Bronchial epithelial cell (primary cell): ENCODE measurements at regions not wholly inside any gene's neighbourhood (a gene's known extent, or its start where the extent isn't known, plus 50 kb on each side); places are given as distances from the start of the nearest gene placed in this dataset.

Experiments used
- DNase-seq: peaks from one replicate; pipeline ENCODE4 v3.0.0-alpha.2; 2010; ENCODE audit warnings: low read depth
- FAIRE-seq: peaks from 2 replicates; lab custom pipeline; 2011; peaks lifted over from hg19 to GRCh38; lab: Jason Lieb, UNC
- H3K27me3 ChIP-seq: 2 replicates; pipeline ENCODE4 v1.5.1; 2011; ENCODE audit warnings: low read length; ENCODE audit not compliant: control insufficient read depth, insufficient read depth
- H3K36me3 ChIP-seq: 2 replicates; pipeline ENCODE4 v1.5.1; 2011; ENCODE audit warnings: low read length; ENCODE audit not compliant: control insufficient read depth, insufficient read depth
- H3K4me3 ChIP-seq: 2 replicates; pipeline ENCODE4 v1.5.1; 2011; ENCODE audit warnings: mild to moderate bottlenecking, low read depth, low read length, control low read depth
- TF ChIP-seq, protein P1 (sequence below): IDR thresholded peaks from 2 replicates; pipeline ENCODE4 v1.5.1; 2011; ENCODE audit warnings: mild to moderate bottlenecking, moderate library complexity, low read length, control low read depth, inconsistent platforms; ENCODE audit not compliant: insufficient read depth, severe bottlenecking

DNA sequence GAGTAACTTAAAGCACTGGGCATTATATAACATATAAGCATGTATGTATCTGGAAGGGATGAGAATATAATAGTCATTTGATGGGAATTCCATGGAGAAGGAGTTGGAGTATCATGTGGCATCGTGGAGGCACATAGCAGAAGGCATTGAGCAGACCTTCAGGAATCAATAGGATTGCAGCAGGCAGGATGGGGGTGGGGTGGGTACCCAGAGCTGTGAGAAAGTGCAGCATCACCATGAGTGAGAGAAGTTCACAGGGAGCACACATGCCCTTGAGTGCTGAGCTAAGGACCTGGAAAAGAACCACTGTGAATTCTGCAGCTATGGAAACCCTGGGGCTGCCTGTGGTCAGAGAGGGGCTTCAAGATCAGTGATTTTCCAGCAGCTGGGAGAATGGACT, 57.3 kb downstream of the MED10 start:
- Histone ChIP-seq H3K27me3 (no peaks in the 10 kb centered on the region), H3K4me3 (no peak overlapping the region), H3K36me3 (no peaks in the 10 kb centered on the region)
- TF ChIP-seq, protein P1, sequence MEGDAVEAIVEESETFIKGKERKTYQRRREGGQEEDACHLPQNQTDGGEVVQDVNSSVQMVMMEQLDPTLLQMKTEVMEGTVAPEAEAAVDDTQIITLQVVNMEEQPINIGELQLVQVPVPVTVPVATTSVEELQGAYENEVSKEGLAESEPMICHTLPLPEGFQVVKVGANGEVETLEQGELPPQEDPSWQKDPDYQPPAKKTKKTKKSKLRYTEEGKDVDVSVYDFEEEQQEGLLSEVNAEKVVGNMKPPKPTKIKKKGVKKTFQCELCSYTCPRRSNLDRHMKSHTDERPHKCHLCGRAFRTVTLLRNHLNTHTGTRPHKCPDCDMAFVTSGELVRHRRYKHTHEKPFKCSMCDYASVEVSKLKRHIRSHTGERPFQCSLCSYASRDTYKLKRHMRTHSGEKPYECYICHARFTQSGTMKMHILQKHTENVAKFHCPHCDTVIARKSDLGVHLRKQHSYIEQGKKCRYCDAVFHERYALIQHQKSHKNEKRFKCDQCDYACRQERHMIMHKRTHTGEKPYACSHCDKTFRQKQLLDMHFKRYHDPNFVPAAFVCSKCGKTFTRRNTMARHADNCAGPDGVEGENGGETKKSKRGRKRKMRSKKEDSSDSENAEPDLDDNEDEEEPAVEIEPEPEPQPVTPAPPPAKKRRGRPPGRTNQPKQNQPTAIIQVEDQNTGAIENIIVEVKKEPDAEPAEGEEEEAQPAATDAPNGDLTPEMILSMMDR: no peak
- no peak for FAIRE-seq
- DNase-seq: no peak

DNA sequence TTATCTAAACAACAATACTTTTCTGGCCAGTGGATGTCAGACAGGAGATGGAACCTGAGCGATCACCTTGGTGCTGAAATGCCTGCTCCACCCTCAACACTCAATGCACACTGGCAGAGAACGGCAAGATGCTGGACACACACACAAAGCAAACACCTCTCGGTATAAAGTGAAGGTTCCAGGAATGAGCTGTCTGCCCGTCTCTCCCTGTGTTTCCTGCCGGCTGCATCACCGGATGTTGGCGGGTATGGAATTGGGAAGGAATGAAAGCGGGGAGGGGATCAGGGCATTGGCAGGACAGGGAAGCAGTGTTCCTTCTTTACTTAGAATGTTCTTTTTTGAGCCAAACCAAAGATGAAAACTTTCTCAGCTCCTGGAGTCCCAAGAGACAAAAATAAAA, 59.2 kb downstream of the MED10 start:
- no peak overlapping the region for H3K4me3 ChIP-seq
- FAIRE-seq: no peak

DNA sequence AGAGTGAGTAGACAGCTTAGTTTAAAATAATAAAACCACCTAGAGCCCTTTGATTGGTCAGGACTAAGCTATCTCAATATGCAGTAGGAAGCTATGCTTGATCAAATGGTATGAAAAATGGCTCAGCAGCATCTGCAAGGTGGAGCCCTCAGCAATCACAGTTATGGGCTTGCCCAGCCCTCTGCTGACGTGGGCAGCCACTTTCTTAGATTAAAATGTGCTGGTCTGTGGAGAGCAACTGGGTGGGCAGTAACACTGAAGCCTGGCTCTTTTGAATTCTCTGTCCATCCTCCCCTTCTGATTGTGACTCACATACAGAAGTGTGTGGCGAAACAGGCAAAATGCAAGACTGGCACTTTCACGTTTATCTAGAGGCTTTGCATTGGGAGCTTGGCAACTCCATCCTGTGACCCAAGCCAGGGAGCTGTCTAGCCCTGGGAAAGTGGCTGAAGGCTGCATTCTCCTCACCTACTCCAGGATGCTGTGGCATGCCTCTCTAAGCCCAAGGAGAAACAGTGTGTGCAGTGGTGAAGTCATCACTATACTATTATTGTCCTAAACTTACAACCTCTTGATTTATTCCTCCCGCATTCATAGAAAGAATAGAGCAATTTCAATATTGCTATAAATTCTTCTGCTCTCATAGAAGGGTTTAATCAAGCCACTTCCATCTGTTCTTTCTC, 61.1 kb downstream of the MED10 start:
- no peak for DNase-seq
- H3K4me3 ChIP-seq: no peak overlapping the region
- H3K27me3 ChIP-seq: no peaks in the 10 kb centered on the region
- no peaks in the 10 kb centered on the region for H3K36me3 ChIP-seq
- FAIRE-seq: no peak
- TF ChIP-seq, protein P1: no peak

More for the DNA sequence above, 59.2 kb downstream of the MED10 start:
- no peak for DNase-seq
- Histone ChIP-seq H3K36me3 (no peaks in the 10 kb centered on the region), H3K27me3 (no peaks in the 10 kb centered on the region)
- TF ChIP-seq, protein P1: no peak

DNA sequence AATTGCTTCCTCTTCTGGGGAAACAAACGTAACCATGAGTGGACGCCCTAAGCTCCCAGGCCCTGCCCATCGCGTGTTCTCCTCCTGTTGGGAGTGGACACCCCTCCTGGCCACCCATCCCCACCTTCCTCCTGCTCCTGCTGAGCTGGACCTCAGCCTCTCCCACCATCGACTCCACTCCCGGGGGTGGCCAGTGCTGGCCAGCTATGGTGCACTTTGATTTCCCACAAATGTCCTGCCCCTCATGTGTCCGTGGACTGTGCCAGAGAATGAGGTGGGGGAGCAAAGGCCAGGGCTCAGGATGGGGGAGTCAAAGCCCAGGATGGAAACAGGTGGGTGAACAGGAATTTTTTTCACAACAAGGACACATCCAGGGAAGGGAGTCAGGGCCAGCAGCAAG, 62.8 kb downstream of the MED10 start:
- TF ChIP-seq, protein P1: no peak

DNA sequence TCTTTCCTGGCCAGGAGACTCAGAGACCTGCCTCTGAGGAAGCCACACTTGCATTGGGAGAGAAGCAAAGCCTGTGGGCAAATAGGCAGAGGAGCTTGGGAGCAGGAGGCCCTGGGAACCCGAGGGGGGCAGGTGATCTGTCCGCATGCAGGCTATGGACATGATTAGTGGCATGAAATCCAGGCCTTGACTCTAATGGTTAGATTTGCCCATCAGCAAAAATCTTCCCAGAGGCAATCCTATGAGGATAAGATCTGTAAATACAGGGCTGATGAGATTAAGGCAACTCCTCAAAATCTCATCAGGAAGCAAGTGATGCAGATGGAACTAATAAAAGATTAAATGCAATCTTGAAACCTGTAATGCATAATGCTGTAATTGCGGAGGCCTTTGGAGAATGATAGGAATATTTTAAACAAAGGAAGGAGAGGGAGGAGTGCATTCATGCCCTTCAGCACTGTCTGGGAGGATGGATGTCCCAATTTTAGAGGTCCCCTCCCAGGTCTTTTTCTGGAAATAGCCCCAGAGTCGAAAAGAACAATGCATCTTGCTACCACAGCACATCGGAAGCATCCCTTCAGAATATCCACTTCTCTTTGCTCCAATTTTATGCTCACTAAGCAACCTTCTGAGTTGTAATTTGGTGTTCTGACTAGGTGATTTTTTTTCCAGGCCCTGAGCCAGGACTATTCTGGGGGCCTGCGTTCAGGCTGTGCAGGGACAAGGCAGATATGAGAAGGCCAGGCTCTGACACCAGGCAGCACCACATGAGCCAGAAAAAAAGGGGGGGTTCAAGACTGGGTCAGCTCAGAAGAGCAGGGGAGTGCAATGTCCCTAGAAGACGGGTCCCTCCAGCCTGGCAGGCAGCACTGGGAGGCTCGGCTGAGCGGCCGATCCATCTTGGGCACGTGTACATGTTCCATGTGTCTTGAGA, 66.5 kb downstream of the MED10 start:
- H3K4me3 ChIP-seq: no peak overlapping the region
- no peaks in the 10 kb centered on the region for H3K36me3 ChIP-seq
- H3K27me3 ChIP-seq: no peaks in the 10 kb centered on the region
- FAIRE-seq: no peak
- TF ChIP-seq, protein P1: no peak
- no peak for DNase-seq

More for the DNA sequence above, 62.8 kb downstream of the MED10 start:
- FAIRE-seq: no peak
- Histone ChIP-seq H3K27me3 (no peaks in the 10 kb centered on the region), H3K36me3 (no peaks in the 10 kb centered on the region), H3K4me3 (no peak overlapping the region)
- DNase-seq: no peak
